Stimulated activated naive CD8-positive, alpha-beta T cell treated with anti-CD3 and anti-CD28 coated beads, Interleukin-15, Interleukin-2, amounts not matched to agents 100 ng/mL and 50 ng/mL, for 24 hours (primary cell): ENCODE measurements at regions not wholly inside any gene's neighbourhood (a gene's known extent, or its start where the extent isn't known, plus 50 kb on each side); places are given as distances from the start of the nearest gene placed in this dataset.
"Not testable (repeated sequence)": the region's sequence is repeated elsewhere in the genome, so short reads cannot be mapped to it uniquely, and the experiment has no call there.

ENCODE experiments used
- H3K27ac Mint-ChIP-seq: one replicate; pipeline ENCODE4 v1.8.0; 2021; ENCODE audit warnings: mild to moderate bottlenecking, mixed read lengths
- H3K27me3 Mint-ChIP-seq: one replicate; pipeline ENCODE4 v1.8.0; 2021; ENCODE audit warnings: mixed read lengths
- H3K36me3 Mint-ChIP-seq: one replicate; pipeline ENCODE4 v1.8.0; 2021; ENCODE audit warnings: low read depth, mixed read lengths
- H3K4me1 Mint-ChIP-seq: one replicate; pipeline ENCODE4 v1.8.0; 2021; ENCODE audit warnings: low read depth, mixed read lengths
- H3K4me3 Mint-ChIP-seq: one replicate; pipeline ENCODE4 v1.8.0; 2021; ENCODE audit warnings: mild to moderate bottlenecking, mixed read lengths
- H3K9me3 Mint-ChIP-seq: one replicate; pipeline ENCODE4 v1.8.0; 2021; ENCODE audit warnings: mixed read lengths

- H3K4me3 Mint-ChIP-seq: no peak overlapping the region
- no peaks in the 10 kb centered on the region for H3K9me3 Mint-ChIP-seq
- H3K36me3 Mint-ChIP-seq: no peaks in the 10 kb centered on the region
- no peaks in the 10 kb centered on the region for H3K4me1 Mint-ChIP-seq
- no peak overlapping the region for H3K27ac Mint-ChIP-seq
- peaks cover 11% of the 10 kb centered on the region for H3K27me3 Mint-ChIP-seq
Observed at GRCh38 chr6:132115714-132116366, 164.7 kb upstream of the CCN2 start.

- H3K27me3 Mint-ChIP-seq: peaks cover 9% of the 10 kb centered on the region
Observed at GRCh38 chr6:132114201-132114825, 163.1 kb upstream of the CCN2 start.

GRCh38 chr6:132109752-132110151 lies 158.6 kb upstream of the CCN2 start:
- not testable (repeated sequence) for H3K27me3 Mint-ChIP-seq, H3K4me3 Mint-ChIP-seq
- H3K9me3 Mint-ChIP-seq: peaks cover 24% of the 10 kb centered on the region

More at GRCh38 chr6:132114201-132114825, 163.1 kb upstream of the CCN2 start:
- Mint-ChIP-seq H3K4me1 (no peaks in the 10 kb centered on the region), H3K9me3 (peaks cover 9% of the 10 kb centered on the region), H3K27ac (no peak overlapping the region), H3K4me3 (no peak overlapping the region), H3K36me3 (no peaks in the 10 kb centered on the region)

GRCh38 chr6:132107896-132108295 lies 156.7 kb upstream of the CCN2 start:
- Mint-ChIP-seq H3K9me3 (peaks cover 24% of the 10 kb centered on the region), H3K27me3 (no peaks in the 10 kb centered on the region), H3K4me1 (no peaks in the 10 kb centered on the region), H3K4me3 (no peak overlapping the region), H3K36me3 (no peaks in the 10 kb centered on the region), H3K27ac (no peak overlapping the region)

More at GRCh38 chr6:132109752-132110151, 158.6 kb upstream of the CCN2 start:
- H3K27ac Mint-ChIP-seq, H3K36me3 Mint-ChIP-seq, H3K4me1 Mint-ChIP-seq: not testable (repeated sequence)

GRCh38 chr6:132101535-132101934 lies 150.4 kb upstream of the CCN2 start:
- Mint-ChIP-seq H3K9me3 (peaks cover 4% of the 10 kb centered on the region), H3K27ac (no peak overlapping the region), H3K27me3 (no peaks in the 10 kb centered on the region), H3K4me1 (no peaks in the 10 kb centered on the region), H3K36me3 (no peaks in the 10 kb centered on the region), H3K4me3 (no peak overlapping the region)

GRCh38 chr6:132100388-132100990 lies 149.3 kb upstream of the CCN2 start:
- Mint-ChIP-seq H3K36me3 (no peaks in the 10 kb centered on the region), H3K27ac (no peak overlapping the region), H3K27me3 (no peaks in the 10 kb centered on the region), H3K4me1 (no peaks in the 10 kb centered on the region), H3K4me3 (no peak overlapping the region), H3K9me3 (no peaks in the 10 kb centered on the region)

GRCh38 chr6:132096996-132097395 lies 145.8 kb upstream of the CCN2 start:
- H3K9me3 Mint-ChIP-seq: no peaks in the 10 kb centered on the region
- no peak overlapping the region for H3K27ac Mint-ChIP-seq
- no peaks in the 10 kb centered on the region for H3K4me1 Mint-ChIP-seq
- H3K27me3 Mint-ChIP-seq: no peaks in the 10 kb centered on the region
- no peaks in the 10 kb centered on the region for H3K36me3 Mint-ChIP-seq
- H3K4me3 Mint-ChIP-seq: no peak overlapping the region

GRCh38 chr6:132096245-132096644 lies 145.1 kb upstream of the CCN2 start:
- Mint-ChIP-seq H3K4me1 (no peaks in the 10 kb centered on the region), H3K36me3 (no peaks in the 10 kb centered on the region), H3K27ac (no peak overlapping the region), H3K27me3 (no peaks in the 10 kb centered on the region), H3K9me3 (no peaks in the 10 kb centered on the region), H3K4me3 (no peak overlapping the region)

GRCh38 chr6:132089173-132089572 lies 138.0 kb upstream of the CCN2 start:
- no peaks in the 10 kb centered on the region for H3K27me3 Mint-ChIP-seq
- H3K27ac Mint-ChIP-seq: no peak overlapping the region
- no peaks in the 10 kb centered on the region for H3K36me3 Mint-ChIP-seq
- no peak overlapping the region for H3K4me3 Mint-ChIP-seq
- H3K9me3 Mint-ChIP-seq: peaks cover 11% of the 10 kb centered on the region
- no peaks in the 10 kb centered on the region for H3K4me1 Mint-ChIP-seq

- Mint-ChIP-seq H3K9me3 (peaks cover 11% of the 10 kb centered on the region), H3K4me3 (no peak overlapping the region), H3K27me3 (no peaks in the 10 kb centered on the region), H3K36me3 (no peaks in the 10 kb centered on the region), H3K27ac (no peak overlapping the region), H3K4me1 (no peaks in the 10 kb centered on the region)
Observed at GRCh38 chr6:132088150-132088549, 137.0 kb upstream of the CCN2 start.

GRCh38 chr6:132087391-132087790 lies 136.2 kb upstream of the CCN2 start:
- Mint-ChIP-seq H3K27me3 (peaks cover under 1% of the 10 kb centered on the region), H3K9me3 (peaks cover 11% of the 10 kb centered on the region), H3K27ac (no peak overlapping the region), H3K4me3 (no peak overlapping the region), H3K36me3 (no peaks in the 10 kb centered on the region), H3K4me1 (no peaks in the 10 kb centered on the region)

- Mint-ChIP-seq H3K4me3 (no peak overlapping the region), H3K9me3 (peaks cover 11% of the 10 kb centered on the region), H3K4me1 (no peaks in the 10 kb centered on the region), H3K27ac (no peak overlapping the region), H3K36me3 (no peaks in the 10 kb centered on the region), H3K27me3 (peaks cover 4% of the 10 kb centered on the region)
Observed at GRCh38 chr6:132085731-132086130, 134.6 kb upstream of the CCN2 start.

- Mint-ChIP-seq H3K4me1 (no peaks in the 10 kb centered on the region), H3K9me3 (peaks cover 7% of the 10 kb centered on the region), H3K27ac (no peak overlapping the region), H3K4me3 (no peak overlapping the region), H3K36me3 (no peaks in the 10 kb centered on the region), H3K27me3 (peaks cover 4% of the 10 kb centered on the region)
Observed at GRCh38 chr6:132084811-132085509, 133.8 kb upstream of the CCN2 start.

GRCh38 chr6:132082421-132082820 lies 131.2 kb upstream of the CCN2 start:
- no peaks in the 10 kb centered on the region for H3K4me1 Mint-ChIP-seq
- no peaks in the 10 kb centered on the region for H3K36me3 Mint-ChIP-seq
- H3K4me3 Mint-ChIP-seq: no peak overlapping the region
- H3K9me3 Mint-ChIP-seq: no peaks in the 10 kb centered on the region
- H3K27me3 Mint-ChIP-seq: peaks cover 4% of the 10 kb centered on the region
- H3K27ac Mint-ChIP-seq: no peak overlapping the region

GRCh38 chr6:132081338-132081737 lies 130.2 kb upstream of the CCN2 start:
- H3K4me1 Mint-ChIP-seq: no peaks in the 10 kb centered on the region
- no peak overlapping the region for H3K27ac Mint-ChIP-seq
- peaks cover 4% of the 10 kb centered on the region for H3K27me3 Mint-ChIP-seq
- no peak overlapping the region for H3K4me3 Mint-ChIP-seq
- no peaks in the 10 kb centered on the region for H3K9me3 Mint-ChIP-seq
- H3K36me3 Mint-ChIP-seq: no peaks in the 10 kb centered on the region
